HG03571 (cell line): ENCODE measurements at regions not wholly inside any gene's neighbourhood (a gene's known extent, or its start where the extent isn't known, plus 50 kb on each side); places are given as distances from the start of the nearest gene placed in this dataset.
"Not testable (repeated sequence)": the region's sequence is repeated elsewhere in the genome, so short reads cannot be mapped to it uniquely, and the experiment has no call there.

Experiments
- ATAC-seq: cut with Tn5 transposase; IDR thresholded peaks from one replicate; pipeline ENCODE4 v1.9.1; 2021; ENCODE audit not compliant: unreplicated experiment

DNA sequence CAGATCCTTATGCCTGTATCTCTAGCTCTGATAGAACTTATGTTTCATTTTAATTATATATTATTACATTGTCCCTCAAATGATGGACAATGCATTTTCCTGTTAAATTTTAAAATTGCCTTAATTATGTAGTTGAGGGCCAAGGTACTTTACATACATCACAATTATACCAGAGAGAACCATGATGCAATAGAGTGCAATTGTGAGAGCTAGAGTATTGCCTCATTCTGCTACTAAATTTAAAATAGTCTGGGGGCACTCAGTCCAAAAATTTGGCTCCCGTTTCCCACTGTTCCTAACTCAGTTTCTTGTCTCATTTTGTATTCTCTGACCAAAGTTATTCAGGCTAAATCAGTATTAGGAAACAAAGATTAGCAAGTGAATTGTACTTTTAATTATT is 378.5 kb upstream of the ZFP42 start:
- ATAC-seq = no peak

DNA sequence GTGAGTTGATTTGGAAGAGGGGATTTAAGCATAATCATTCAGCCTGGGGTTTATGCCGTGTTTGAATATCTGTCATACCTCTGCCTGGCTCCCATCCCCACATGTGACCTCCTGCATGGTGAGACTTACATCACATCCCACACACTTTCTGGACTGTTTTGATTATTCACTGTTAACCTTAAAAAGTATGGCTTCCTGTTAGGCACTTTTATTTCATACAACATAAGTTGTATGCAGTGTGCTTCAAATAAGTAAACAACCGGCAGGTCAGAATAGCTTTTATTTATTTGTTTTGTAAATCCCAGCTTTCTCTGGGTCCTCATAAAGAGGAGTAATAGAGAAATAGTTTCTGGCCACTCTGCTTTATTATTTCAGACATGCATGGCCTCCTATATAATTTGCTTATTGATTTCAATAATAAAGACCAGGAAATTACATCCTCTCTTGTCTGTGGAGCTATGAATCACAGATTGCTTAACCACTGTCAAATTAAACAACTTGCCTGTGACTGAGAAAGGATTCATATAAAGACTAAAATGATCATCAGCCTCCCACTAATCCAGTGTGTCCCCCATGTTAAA is 376.8 kb upstream of the ZFP42 start:
- ATAC-seq = no peak

DNA sequence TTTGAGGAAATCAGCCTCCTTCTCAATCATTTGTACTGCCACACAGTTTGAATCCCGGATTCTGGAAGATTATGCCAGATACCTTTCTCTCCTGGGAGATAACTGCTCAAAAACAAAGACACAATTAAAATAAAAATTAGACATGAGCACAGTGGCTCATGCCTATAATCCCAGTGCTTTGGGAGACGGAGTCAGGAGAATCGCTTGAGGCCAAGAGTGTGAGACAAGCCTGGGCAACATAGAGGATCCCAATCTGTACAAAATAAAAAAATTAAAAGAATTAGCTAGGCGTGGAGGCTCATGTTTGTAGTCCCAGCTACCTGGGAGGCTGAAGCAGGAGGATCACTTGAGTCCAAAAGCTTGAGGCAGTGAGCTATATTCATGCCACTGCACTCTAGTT is 376.3 kb upstream of the ZFP42 start:
- ATAC-seq = no peak

DNA sequence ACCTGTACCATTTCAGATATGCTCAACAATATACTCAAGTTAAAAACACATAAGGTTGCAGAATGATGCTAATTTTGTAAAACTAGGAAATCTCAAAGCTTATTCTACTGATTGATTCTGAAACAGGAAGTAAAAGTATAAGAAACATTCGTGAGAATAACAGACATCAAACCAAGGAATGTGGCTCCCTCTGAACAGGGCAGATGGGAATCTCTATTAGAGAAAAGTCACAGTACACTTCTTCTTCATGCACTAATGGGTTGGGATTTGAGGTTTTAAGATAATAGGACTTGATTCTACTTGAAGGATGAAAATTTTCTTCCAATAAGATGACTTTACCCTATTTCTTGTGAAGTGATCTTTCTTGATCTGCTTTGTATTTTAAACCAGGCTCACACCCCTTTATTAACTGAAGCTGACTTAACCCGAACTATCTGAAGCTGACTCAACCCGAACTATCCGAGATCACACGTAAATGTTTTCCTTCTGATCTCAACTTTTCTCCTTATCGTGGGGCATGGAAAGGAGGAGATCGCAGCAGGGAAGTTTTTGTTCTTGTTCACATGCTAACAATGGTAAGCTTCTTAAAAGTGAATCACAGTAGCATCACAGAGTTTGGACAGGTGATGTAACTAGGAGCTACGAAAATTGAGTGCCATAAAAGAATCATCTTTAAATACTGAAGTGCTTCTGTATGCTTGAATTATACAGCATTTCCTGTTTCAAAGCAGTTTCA is 363.1 kb upstream of the ZFP42 start:
- no peak for ATAC-seq

DNA sequence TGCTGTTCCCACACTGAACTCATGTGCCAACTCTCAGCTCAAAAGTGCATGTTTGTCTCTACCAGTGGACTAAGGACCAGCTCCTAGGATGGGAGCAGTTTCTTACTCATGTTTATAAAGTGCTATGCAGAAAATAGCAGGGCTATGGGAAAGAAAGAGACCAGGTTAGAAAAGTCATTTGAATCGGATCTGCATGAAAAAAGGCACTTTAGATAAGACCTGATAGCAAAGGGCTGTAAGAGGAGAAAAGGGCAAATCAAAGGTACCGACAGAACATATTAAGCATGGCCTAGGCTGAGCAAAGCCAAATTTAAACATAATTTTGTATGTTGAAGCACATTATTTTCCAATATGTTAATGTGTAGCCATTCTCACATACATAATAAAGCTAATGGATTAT is 362.3 kb upstream of the ZFP42 start:
- ATAC-seq = no peak

DNA sequence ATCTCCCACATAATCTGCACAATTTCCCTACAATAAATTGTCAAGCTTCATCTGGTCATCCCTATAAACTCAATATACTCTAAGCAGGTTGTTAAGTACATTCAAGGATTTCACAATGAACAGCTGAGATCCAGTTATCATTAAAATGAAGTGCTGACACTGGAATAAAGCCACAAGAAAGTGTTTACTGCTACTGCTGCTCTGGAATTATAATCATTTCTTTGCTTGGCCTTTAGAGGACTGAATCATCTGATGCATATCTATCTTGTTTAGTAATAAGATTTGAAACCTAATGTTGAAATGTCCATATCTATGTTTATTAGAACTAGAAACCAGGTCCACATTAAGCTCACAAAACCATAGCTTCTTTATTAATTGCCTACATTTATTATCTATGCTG is 338.6 kb upstream of the ZFP42 start:
- no peak for ATAC-seq

DNA sequence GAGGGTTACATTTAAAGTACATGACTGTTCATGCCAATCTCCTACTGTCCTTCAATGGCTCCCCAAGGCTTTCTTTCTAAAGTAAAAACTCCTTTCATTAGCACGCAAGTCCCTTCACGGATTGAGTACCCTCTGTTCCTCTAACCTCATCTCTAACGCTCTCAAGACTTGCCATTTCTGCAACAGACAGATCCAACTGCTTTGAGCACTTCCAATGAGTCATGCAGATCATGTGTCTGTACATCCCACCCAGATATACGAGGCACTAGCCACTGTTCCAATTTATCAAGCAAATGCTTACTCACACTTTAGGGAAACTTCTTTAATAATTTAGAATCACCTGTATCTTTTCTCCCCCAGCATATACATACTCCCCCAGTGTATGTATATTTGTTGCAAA is 332.5 kb upstream of the ZFP42 start:
- no peak for ATAC-seq

DNA sequence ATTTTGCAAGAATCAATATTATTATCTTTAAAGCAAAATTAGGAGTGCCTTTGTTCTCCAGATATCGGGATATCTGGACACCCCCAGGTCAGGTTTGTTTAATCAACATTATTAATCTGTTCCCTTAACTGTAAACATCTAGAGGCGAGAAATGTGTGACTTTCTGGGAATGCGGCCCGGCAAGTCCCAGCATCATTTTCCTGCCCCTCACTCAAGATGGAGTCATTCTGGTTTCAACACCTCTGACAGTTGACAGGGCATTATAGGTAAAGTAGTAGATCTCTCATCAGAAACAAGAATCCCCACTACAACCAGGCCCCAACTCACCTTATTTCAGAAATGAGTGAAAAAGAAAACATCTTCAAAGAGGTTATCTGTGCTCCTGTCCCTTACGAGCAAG is 331.6 kb upstream of the ZFP42 start:
- ATAC-seq = no peak

DNA sequence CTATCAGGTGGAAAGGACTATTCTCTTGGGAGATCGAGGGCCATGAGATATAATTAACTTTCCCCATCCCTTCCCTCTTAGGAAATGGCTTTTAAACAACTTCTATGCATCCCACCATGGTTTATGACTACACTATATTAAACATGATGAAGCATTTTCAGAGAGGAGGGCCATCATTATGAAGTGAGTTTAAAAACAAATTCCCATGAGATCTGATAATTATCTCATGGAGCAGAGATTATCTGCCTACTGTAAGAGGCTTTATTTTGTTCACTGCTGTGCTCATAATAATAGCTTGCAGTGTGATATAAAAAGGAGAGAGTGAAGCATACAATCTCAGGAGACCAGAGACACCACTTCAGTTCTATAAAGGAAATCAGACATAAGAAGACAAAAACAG is 330.5 kb upstream of the ZFP42 start:
- no peak for ATAC-seq

DNA sequence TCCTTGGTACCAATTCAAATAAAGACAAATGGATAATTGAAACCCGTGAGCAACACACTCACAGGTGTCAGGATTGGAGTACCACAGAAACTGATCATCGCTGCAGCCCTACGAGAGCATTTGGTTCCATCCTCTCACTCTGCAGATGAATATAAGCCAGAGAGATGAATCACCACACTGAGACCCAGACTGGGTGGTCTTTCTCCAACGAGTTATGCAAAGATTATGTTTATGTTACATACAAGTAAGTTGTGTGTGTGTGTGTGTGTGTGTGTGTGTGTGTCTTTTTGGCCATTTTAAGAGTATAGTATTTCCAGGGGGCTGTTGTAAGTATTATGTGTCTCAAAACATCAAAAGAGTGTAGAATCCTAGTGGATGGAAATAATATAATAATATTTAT is 329.5 kb upstream of the ZFP42 start:
- no peak for ATAC-seq

DNA sequence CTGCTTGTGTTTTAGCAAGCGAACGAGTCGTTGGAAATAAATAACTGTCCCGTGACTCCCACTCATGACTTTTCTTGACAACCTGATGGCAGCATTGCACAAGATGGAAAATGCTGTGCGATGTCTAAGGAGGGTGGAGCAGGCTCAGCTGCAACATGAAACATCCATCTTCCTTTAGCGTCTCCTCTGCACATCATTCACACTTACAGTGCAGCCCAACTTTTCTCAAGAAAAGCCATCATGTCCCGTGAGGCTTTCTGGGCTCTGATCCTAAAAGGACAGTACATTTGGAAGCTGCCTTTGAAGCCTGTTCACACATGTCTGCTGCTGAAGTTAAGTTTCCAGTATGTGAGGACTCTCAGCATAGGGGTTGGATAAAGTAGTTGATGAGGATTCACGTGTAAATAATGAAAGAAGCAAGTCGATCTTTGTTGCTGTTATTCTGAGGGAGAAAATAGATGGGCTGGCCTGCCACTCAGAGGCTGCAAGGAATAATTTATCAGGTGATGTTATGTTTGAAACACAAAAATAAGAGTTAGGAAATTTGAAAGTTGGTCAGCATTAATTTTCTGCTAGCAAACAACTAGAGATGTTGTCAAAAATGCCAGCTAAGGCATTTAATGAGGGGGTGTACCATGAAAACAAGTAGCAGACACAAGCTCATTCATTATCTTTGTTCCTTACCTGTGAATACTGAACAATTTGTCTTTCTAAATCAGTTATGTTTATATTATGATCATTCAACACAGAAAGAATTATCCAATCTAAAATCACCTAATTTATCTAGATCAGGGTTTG is 328.7 kb upstream of the ZFP42 start:
- ATAC-seq = no peak

DNA sequence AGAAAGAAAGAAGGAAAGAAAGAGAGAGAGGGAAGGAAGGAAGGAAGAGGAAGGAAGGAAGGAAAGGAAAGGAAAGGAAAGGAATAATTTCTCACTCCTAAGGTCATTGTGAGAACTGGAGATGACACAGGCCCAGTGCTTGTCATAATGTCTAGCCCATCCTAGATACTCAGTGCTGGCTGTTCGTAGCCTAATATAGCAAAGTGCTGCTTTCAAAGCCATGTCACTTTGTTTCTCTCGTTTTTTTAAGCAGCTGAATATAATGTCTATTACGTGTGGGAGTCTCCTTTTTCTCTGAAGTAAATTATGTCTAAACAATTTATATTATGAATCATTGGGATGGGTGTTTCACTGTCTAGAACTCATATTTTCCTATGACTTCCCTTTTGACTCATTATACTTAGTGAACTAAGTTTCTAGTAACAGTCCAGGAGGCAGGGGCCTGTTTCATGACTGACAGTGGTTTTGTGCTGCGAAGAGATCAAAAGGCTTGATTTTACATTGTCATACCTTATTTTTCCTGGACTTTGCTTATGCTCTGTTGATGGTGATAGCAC is 327.0 kb upstream of the ZFP42 start:
- no peak for ATAC-seq

DNA sequence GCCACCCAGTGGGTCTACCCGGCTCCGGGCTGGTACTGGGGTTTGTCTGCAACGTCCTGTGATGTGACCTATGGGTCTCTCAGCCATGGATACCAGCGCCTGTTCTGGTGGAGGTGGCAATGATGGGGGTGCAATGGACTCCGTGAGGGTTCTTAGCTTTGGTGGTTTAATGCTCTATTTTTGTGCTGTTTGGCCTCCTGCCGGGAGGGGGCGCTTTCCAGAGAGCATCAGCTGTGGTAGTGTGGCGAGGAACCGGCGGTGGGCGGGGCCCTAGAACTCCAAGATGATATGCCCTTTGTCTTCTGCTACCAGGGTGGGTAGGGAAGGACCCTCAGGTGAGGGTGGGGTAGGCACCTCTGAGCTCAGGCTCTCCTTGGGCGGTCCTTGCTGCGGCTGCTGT is 324.1 kb upstream of the ZFP42 start:
- not testable (repeated sequence) for ATAC-seq

DNA sequence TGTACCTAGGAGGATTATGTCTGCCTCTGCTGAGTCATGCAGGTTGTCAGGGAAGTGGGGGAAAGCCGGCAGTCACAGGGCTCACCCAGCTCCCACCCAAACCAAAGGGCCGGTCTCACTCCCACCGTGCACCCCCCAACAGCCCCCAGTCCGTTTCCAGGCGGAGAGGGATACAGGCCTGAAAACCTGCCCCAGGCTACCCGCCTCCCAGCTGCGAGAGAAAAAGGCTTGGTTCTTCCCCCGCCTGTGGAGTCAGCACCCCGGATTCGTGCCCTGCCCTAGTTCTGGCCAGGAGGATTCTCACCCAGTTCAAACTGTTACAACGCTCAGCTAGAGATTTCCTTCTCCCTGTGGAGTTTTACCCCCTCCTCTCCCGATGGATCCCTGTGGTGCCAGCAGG is 323.6 kb upstream of the ZFP42 start:
- not testable (repeated sequence) for ATAC-seq

DNA sequence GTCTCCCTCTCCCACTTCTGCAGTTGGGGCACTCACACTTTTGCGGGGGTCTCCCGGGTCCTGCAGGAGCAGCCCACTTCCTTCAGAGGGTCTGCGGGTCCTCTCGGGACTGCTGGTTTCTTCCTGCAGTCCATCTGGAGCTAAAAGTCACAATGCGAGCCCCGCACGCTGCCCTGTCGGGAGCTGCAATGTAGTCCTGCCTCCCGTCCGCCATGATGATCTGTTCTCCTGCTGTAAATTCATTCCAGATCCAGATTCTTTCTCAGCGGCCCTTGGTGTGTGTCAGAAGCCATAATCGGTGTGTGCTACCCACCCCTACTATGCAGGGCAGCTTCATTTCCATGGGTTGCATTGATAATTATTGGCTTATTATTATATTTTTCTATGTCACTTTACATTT is 323.0 kb upstream of the ZFP42 start:
- not testable (repeated sequence) for ATAC-seq

DNA sequence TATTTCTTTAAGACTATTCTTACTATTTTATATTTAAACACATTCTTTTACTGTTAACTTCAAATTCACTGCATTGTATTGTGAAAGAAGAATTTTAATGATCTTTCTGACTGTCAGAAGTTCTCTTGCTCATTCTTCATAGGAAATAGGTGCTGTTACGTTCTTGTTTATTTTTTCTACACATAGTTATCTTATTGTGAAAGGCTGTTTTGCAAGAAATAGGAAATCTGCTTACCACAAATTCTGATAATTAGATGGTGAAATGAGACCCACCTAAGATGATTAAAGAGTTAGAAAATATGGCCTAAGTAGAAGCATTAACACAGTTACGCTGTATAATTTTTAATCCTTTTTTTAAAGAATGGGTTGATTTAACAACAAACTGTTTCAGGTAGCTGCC is 316.1 kb upstream of the ZFP42 start:
- ATAC-seq = no peak

DNA sequence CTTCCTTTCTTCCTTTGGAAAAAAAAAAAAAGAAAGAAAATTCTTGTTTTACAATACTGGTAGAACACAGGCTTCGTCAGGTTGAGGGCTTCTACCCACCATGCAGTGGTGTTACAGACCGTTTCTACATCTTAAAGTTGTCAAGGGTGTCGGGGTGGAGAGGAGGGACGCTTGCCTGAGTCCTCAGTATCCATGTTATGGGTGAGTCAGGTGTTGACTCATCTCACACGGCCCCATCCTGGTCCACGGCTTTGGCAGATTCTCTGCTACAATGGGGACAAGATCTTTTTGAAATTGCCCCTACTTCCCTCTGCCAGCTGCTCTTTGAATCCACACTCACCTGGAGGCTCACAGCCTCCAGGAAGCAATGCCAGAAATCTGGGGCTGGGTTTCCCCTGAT is 310.3 kb upstream of the ZFP42 start:
- ATAC-seq = no peak

DNA sequence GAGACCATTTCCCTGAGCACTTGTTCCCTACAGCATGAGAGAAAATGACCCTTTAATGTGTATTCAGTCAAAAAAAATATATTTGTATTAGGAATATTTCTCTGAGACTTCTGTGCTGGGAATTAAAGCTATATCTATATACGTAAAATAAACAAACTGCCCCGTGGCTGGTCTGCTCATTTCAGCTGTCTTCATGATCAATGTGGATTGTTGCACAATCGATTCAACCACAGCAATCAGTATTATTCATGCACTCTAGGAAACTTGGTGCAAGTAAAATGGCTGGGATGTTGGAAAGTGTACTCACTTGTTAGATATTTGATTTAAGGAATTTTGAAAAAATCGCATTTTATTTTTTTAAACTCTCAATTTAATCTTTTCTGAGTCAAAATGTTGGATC is 307.9 kb upstream of the ZFP42 start:
- ATAC-seq = no peak

DNA sequence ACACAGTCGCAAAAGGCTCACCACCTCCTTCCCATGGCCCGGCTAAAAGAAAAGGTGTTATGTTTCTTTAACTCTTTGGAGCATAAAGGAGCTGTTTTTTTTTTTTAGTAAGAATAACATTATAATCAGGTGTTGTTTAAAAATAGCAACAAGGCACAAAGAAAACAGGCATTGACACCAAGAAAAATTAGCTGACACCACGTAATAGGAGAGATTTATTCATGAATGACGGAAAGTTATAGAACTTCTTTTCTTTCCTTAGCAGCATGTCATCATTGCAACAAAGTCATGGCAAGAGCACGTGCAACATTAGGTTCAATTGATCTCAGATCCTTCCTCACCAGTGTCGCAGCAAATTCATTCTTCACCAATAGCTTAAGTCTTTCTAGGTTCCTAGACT is 302.9 kb upstream of the ZFP42 start:
- no peak for ATAC-seq

DNA sequence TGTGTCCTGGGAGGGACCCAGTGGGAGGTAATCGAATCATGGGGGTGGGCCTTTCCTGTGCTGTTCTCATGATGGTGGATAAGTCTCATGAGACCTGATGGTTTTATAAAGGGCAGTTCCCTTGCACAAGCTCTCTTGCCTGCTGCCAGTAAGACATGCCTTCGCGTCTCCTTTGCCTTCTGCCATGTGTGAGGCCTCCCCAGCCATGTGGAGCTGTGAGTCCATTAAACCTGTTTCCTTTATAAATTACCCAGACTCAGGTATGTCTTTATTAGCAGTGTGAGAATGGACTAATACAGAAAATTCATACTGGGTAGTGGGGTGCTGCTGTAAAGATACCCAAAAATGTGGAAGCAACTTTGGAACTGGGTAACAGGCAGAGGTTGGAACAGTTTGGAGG is 300.0 kb upstream of the ZFP42 start:
- not testable (repeated sequence) for ATAC-seq

DNA sequence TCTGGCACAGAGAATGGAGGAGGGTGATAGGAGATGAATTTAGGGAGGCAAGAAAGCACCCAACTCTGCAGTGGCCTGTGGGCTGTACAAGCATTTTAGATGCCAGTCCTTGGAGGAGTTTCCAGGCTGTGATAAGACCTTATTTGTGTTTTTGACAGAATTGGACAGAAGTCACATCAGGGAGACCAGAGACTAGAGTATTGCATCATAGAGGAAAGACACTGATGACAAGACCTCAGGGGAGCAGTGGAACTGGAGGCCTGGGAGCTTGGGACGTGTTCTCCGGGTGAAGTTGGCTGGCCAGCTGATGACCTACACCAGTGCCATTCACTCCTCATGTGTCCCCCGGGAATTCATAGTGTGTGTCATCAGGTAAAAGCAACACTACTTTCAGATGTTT is 284.0 kb upstream of the ZFP42 start:
- ATAC-seq = no peak

DNA sequence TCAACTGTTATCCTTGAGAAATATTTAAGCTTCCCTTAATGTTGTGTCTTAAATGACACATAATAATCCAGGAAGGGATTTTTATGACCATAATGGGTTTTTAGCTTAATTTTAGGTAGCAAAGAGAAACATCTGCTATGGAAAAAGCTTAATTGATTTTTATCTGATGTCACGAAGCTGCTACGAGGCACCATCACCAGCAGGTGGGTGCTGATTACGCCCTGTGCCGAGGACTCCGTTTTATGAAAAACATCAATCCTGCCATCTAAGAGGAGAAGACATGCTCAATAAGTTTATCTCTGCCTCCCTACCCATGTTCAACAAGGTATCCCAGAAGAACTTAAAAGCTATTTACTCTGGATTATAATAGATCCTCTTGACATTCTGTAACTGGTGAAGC is 280.6 kb upstream of the ZFP42 start:
- no peak for ATAC-seq
